Endothelial cell of umbilical vein (primary cell): ENCODE measurements at regions not wholly inside any gene's neighbourhood (a gene's known extent, or its start where the extent isn't known, plus 50 kb on each side); places are given as distances from the start of the nearest gene placed in this dataset.

Source experiments
- BruUV-seq: library from RNA; stranded (reverse); fragments of 400-500 nt; replicated peaks from 2 replicates; lab custom pipeline; 2021; lab: Mats Ljungman, UMichigan
- CTCF ChIA-PET: fragments of 300-600, 350-600 bp; sonication (Branson Sonifier 250); formaldehyde crosslinking; loops from one replicate; lab custom pipeline; 2021; ENCODE audit warnings: antibody characterized with exemption, inconsistent platforms; lab: Charles Lee
- POLR2A ChIA-PET: fragments of 300-600, 350-600 bp; sonication (Branson Sonifier 250); formaldehyde crosslinking; loops from one replicate; lab custom pipeline; 2021; ENCODE audit warnings: antibody characterized with exemption, inconsistent platforms; lab: Charles Lee
- DNase-seq: peaks from one replicate; pipeline ENCODE4 v3.0.0-alpha.2; 2011; ENCODE audit warnings: low read depth, low spot score
- FAIRE-seq: peaks from 2 replicates; lab custom pipeline; 2011; peaks lifted over from hg19 to GRCh38; lab: Jason Lieb, UNC
- H2AFZ ChIP-seq: 2 replicates; pipeline ENCODE4 v1.6.0; 2012; ENCODE audit warnings: low read depth, low read length, control low read depth, inconsistent platforms
- H3K27ac ChIP-seq: 2 replicates; pipeline ENCODE4 v1.5.1; 2011; ENCODE audit warnings: low read depth, mild to moderate bottlenecking, control low read depth, low read length, moderate library complexity; ENCODE audit not compliant: insufficient read depth
- H3K27me3 ChIP-seq, 2 experiments: 2 replicates each; pipeline versions ENCODE4 v1.6.0 to v1.6.1; 2011; ENCODE audit warnings: low read length in 2 of 2, mixed read lengths in 1 of 2; ENCODE audit not compliant: control insufficient read depth in 2 of 2, insufficient read depth in 2 of 2
- H3K36me3 ChIP-seq, 2 experiments: 2 replicates in 1 of 2; 3 replicates in 1 of 2; pipeline ENCODE4 v1.5.1; 2011; ENCODE audit warnings: low read length in 2 of 2, mild to moderate bottlenecking in 1 of 2, moderate library complexity in 1 of 2; ENCODE audit not compliant: control insufficient read depth in 2 of 2, insufficient read depth in 2 of 2; ENCODE audit errors: extremely low read depth in 1 of 2
- H3K4me1 ChIP-seq: 3 replicates; pipeline ENCODE4 v1.5.1; 2011; ENCODE audit warnings: mild to moderate bottlenecking, low read length; ENCODE audit not compliant: control insufficient read depth, insufficient read depth; ENCODE audit errors: extremely low read depth
- H3K4me2 ChIP-seq: 2 replicates; pipeline ENCODE4 v1.6.1; 2011; ENCODE audit warnings: low read length, control low read depth, mixed read lengths; ENCODE audit not compliant: insufficient read depth
- H3K4me3 ChIP-seq, 3 experiments: fragments of 200-600 bp in 1 of 3; sonication (generic), shearing (Covaris generic) in 1 of 3; replicated peaks in 1 of 3; 2 replicates each; pipeline ENCODE4 v1.5.1; 2011 to 2016; ENCODE audit warnings: control low read depth in 3 of 3, low read length in 3 of 3, mild to moderate bottlenecking in 2 of 3, inconsistent platforms in 1 of 3, low read depth in 1 of 3, moderate library complexity in 1 of 3; ENCODE audit not compliant: insufficient read depth in 1 of 3
- H3K79me2 ChIP-seq: 2 replicates; pipeline ENCODE4 v1.6.0; 2012; ENCODE audit warnings: low read length, inconsistent platforms; ENCODE audit not compliant: control insufficient read depth, insufficient read depth
- H3K9ac ChIP-seq: replicated peaks from 2 replicates; pipeline ENCODE3; 2011; ENCODE audit warnings: low read length, control low read depth; ENCODE audit not compliant: insufficient read depth; ENCODE audit errors: extremely low read depth
- H3K9me1 ChIP-seq: replicated peaks from 3 replicates; pipeline ENCODE4 v1.6.0; 2011; ENCODE audit warnings: mild to moderate bottlenecking, low read length; ENCODE audit not compliant: control insufficient read depth, insufficient read depth; ENCODE audit errors: extremely low read depth
- H3K9me3 ChIP-seq: replicated peaks from 2 replicates; pipeline ENCODE4 v1.5.1; 2012; ENCODE audit warnings: low read length, inconsistent platforms; ENCODE audit not compliant: control insufficient read depth, insufficient read depth
- H4K20me1 ChIP-seq: replicated peaks from 2 replicates; pipeline ENCODE3; 2011; ENCODE audit warnings: mild to moderate bottlenecking, low read length; ENCODE audit not compliant: control insufficient read depth, insufficient read depth; ENCODE audit errors: extremely low read depth
- CTCF ChIP-seq, 2 donors: IDR thresholded peaks; 1 replicate in 1 of 2; 2 replicates in 1 of 2; pipeline ENCODE4 v1.5.1; 2011; ENCODE audit warnings: low read length in 2 of 2, mild to moderate bottlenecking in 2 of 2, moderate library complexity in 2 of 2, control low read depth in 1 of 2, inconsistent platforms in 1 of 2, low read depth in 1 of 2; ENCODE audit not compliant: insufficient read depth in 1 of 2; ENCODE audit errors: extremely low read depth in 1 of 2
- EZH2 ChIP-seq: IDR thresholded peaks from 2 replicates; pipeline ENCODE4 v1.6.1; 2012; ENCODE audit warnings: borderline replicate concordance, low read depth, mild to moderate bottlenecking, moderate library complexity, low read length, inconsistent platforms; ENCODE audit not compliant: severe bottlenecking
- FOS ChIP-seq: IDR thresholded peaks from 2 replicates; pipeline ENCODE4 v1.6.1; 2011; ENCODE audit warnings: mild to moderate bottlenecking, low read length, moderate library complexity, borderline replicate concordance; ENCODE audit not compliant: insufficient read depth
- GATA2 ChIP-seq: IDR thresholded peaks from 2 replicates; pipeline ENCODE4 v1.7.0; 2011; ENCODE audit warnings: low read depth, mild to moderate bottlenecking, moderate library complexity, mixed read lengths, low read length; ENCODE audit not compliant: insufficient read length, insufficient read depth
- JUN ChIP-seq: IDR thresholded peaks from 2 replicates; pipeline ENCODE4 v1.6.1; 2011; ENCODE audit warnings: borderline replicate concordance, low read depth; ENCODE audit not compliant: insufficient read length, insufficient read depth
- MAX ChIP-seq: IDR thresholded peaks from 2 replicates; pipeline ENCODE4 v1.6.1; 2011; ENCODE audit not compliant: insufficient read depth, insufficient read length
- MYC ChIP-seq: IDR thresholded peaks from one replicate; pipeline ENCODE4 v1.6.1; 2011; ENCODE audit warnings: mild to moderate bottlenecking, low read depth, low read length
- POLR2AphosphoS5 ChIP-seq: IDR thresholded peaks from 2 replicates; pipeline ENCODE4 v1.6.1; 2012; ENCODE audit warnings: low read depth, mild to moderate bottlenecking, control low read depth, low read length, moderate library complexity; ENCODE audit not compliant: insufficient read depth
- dilution Hi-C: fragments of 300-500 bp; cut with MboI; formaldehyde crosslinking; loops from one replicate; pipeline ENCODE4 v1.15.0; 2019; ENCODE audit warnings: low sequenced_read_pairs; ENCODE audit not compliant: extremely low pct_ligation_motif_present
- intact Hi-C: fragments of 100-400 bp; cut with micrococcal nuclease; formaldehyde crosslinking; loops from one replicate; pipeline ENCODE4 v1.10.0; 2022

- no peaks in the 10 kb centered on the region for H3K27me3 ChIP-seq
- no peak overlapping the region for H2AFZ ChIP-seq
- dilution Hi-C loops (no loop called here), intact Hi-C loops (no loop called here)
- H4K20me1 ChIP-seq: no peaks in the 10 kb centered on the region
- FAIRE-seq: no peak
- H3K27ac ChIP-seq: no peak overlapping the region
- H3K9ac ChIP-seq: no peak overlapping the region
- H3K4me3 ChIP-seq: no peak overlapping the region
- no peaks in the 10 kb centered on the region for H3K9me1 ChIP-seq
- H3K36me3 ChIP-seq: no peaks in the 10 kb centered on the region
- no peak overlapping the region for H3K4me2 ChIP-seq
- TF ChIP-seq EZH2 (no peak), FOS (no peak), GATA2 (no peak), MYC (no peak)
- H3K9me3 ChIP-seq: no peaks in the 10 kb centered on the region
- no peaks in the 10 kb centered on the region for H3K4me1 ChIP-seq
- no peaks in the 10 kb centered on the region for H3K79me2 ChIP-seq
- no peak for DNase-seq
- no TSS peak for BruUV-seq
- POLR2A ChIA-PET: no interaction called here
- CTCF ChIA-PET: no interaction called here
Observed at GRCh38 chr2:8488001-8488738, 193.7 kb upstream of the ID2 start.

GRCh38 chr2:8489221-8489620 is 192.6 kb upstream of the ID2 start:
- FAIRE-seq: no peak
- POLR2A ChIA-PET: no interaction called here
- BruUV-seq: no TSS peak

More at GRCh38 chr2:8489221-8489620, 192.6 kb upstream of the ID2 start:
- no peaks in the 10 kb centered on the region for H3K9me3 ChIP-seq
- CTCF ChIA-PET: no interaction called here
- dilution Hi-C loops: no loop called here
- no peak overlapping the region for H3K27ac ChIP-seq
- no peaks in the 10 kb centered on the region for H3K4me1 ChIP-seq
- no peaks in the 10 kb centered on the region for H3K79me2 ChIP-seq
- intact Hi-C loops: no loop called here
- no peaks in the 10 kb centered on the region for H4K20me1 ChIP-seq
- H3K9me1 ChIP-seq: no peaks in the 10 kb centered on the region
- DNase-seq: no peak
- no peak overlapping the region for H3K4me3 ChIP-seq
- H3K9ac ChIP-seq: no peak overlapping the region
- H2AFZ ChIP-seq: no peak overlapping the region
- no peak overlapping the region for H3K4me2 ChIP-seq
- H3K27me3 ChIP-seq: no peaks in the 10 kb centered on the region
- no peaks in the 10 kb centered on the region for H3K36me3 ChIP-seq
- no peak for TF ChIP-seq JUN
- TF ChIP-seq EZH2: no peak
- no peak for TF ChIP-seq MAX
- TF ChIP-seq POLR2AphosphoS5: no peak
- TF ChIP-seq GATA2: no peak
- no peak for TF ChIP-seq CTCF (IDR thresholded peaks at IDR 0.05; ENCODE audit: extremely low read depth in 1 of 2, insufficient read depth in 1 of 2, low read depth in 1 of 2, low read length in 2 of 2)
